HepG2 (cell line): ENCODE measurements at regions not wholly inside any gene's neighbourhood (a gene's known extent, or its start where the extent isn't known, plus 50 kb on each side); places are given as distances from the start of the nearest gene placed in this dataset.

Experiments used
- ATAD3A ChIP-seq: sonication (generic); formaldehyde crosslinking; IDR thresholded peaks from 2 replicates; pipeline ENCODE4 v1.4.0; 2020; ENCODE audit warnings: missing genetic modification reagents
- ATF7-NPFF ChIP-seq: sonication (generic); formaldehyde crosslinking; IDR thresholded peaks from 2 replicates; pipeline ENCODE4 v1.8.1; 2023; ENCODE audit warnings: mild to moderate bottlenecking, low read depth, missing genetic modification reagents, moderate library complexity
- CENPT ChIP-seq: sonication (generic); formaldehyde crosslinking; IDR thresholded peaks from 2 replicates; pipeline ENCODE4 v1.8.0; 2022; ENCODE audit warnings: low read depth, mild to moderate bottlenecking, moderate library complexity, missing genetic modification reagents
- FOSL2 ChIP-seq: sonication (generic); formaldehyde crosslinking; IDR thresholded peaks from 2 replicates; pipeline ENCODE4 v1.4.0; 2020; ENCODE audit warnings: missing genetic modification reagents
- IKZF1 ChIP-seq: fragments of 450-650 bp; IDR thresholded peaks from 2 replicates; pipeline ENCODE4 v1.7.1; 2016
- KDM6A ChIP-seq: IDR thresholded peaks from 2 replicates; pipeline ENCODE4 v1.6.1; 2016; ENCODE audit warnings: low read depth
- MAZ ChIP-seq, 2 experiments: sonication (generic) in 1 of 2; formaldehyde crosslinking in 1 of 2; IDR thresholded peaks; 2 replicates each; pipeline versions ENCODE4 v1.5.0 to v1.6.1; 2012 to 2020; ENCODE audit warnings: low read depth in 2 of 2, mild to moderate bottlenecking in 2 of 2, borderline replicate concordance in 1 of 2, improper control_type of control experiment in 1 of 2, low read length in 1 of 2, missing genetic modification reagents in 1 of 2, moderate library complexity in 1 of 2
- MYNN ChIP-seq: sonication (generic); formaldehyde crosslinking; IDR thresholded peaks from 2 replicates; pipeline ENCODE4 v1.4.0; 2020; ENCODE audit warnings: mild to moderate bottlenecking, low read depth, missing genetic modification reagents
- NONO ChIP-seq, 2 experiments: fragments of 450-650 bp in 1 of 2; sonication (generic) in 1 of 2; formaldehyde crosslinking in 1 of 2; IDR thresholded peaks in 1 of 2; conservative IDR thresholded peaks in 1 of 2; 2 replicates each; pipeline versions ENCODE4 v1.6.1 to v1.8.0; 2017 to 2022; ENCODE audit warnings: mild to moderate bottlenecking in 1 of 2, missing genetic modification reagents in 1 of 2, moderate library complexity in 1 of 2
- PHF21A ChIP-seq: sonication (generic); formaldehyde crosslinking; IDR thresholded peaks from 2 replicates; pipeline ENCODE4 v1.5.0; 2020; ENCODE audit warnings: mild to moderate bottlenecking, missing genetic modification reagents
- PRDM10 ChIP-seq: sonication (generic); formaldehyde crosslinking; IDR thresholded peaks from 2 replicates; pipeline ENCODE4 v1.4.0; 2020; ENCODE audit warnings: low read depth, missing genetic modification reagents
- SIN3A ChIP-seq: IDR thresholded peaks from 2 replicates; pipeline ENCODE4 v1.6.1; 2011; ENCODE audit warnings: low read depth, mild to moderate bottlenecking, control low read depth, low read length, borderline replicate concordance
- SMAD3 ChIP-seq: sonication (generic); formaldehyde crosslinking; IDR thresholded peaks from 2 replicates; pipeline ENCODE4 v1.4.0; 2020; ENCODE audit warnings: missing genetic modification reagents
- TEAD2 ChIP-seq: sonication (generic); formaldehyde crosslinking; IDR thresholded peaks from 2 replicates; pipeline ENCODE4 v1.9.0; 2021; ENCODE audit warnings: missing genetic modification reagents
- THAP11 ChIP-seq: IDR thresholded peaks from 2 replicates; pipeline ENCODE4 v1.6.1; 2016; ENCODE audit warnings: missing biosample characterization, missing genetic modification reagents
- ZNF513 ChIP-seq: sonication (generic); formaldehyde crosslinking; conservative IDR thresholded peaks from 2 replicates; pipeline ENCODE4 v1.5.0; 2020; ENCODE audit warnings: missing genetic modification reagents
- ZNF660 ChIP-seq: sonication (generic); formaldehyde crosslinking; IDR thresholded peaks from 2 replicates; pipeline ENCODE4 v1.5.1; 2020; ENCODE audit warnings: mild to moderate bottlenecking, low read depth, missing genetic modification reagents, borderline replicate concordance
- TF ChIP-seq, protein P1 (sequence below): sonication (generic); formaldehyde crosslinking; IDR thresholded peaks from 2 replicates; pipeline ENCODE4 v1.9.0; 2021; ENCODE audit warnings: mild to moderate bottlenecking, missing genetic modification reagents

DNA sequence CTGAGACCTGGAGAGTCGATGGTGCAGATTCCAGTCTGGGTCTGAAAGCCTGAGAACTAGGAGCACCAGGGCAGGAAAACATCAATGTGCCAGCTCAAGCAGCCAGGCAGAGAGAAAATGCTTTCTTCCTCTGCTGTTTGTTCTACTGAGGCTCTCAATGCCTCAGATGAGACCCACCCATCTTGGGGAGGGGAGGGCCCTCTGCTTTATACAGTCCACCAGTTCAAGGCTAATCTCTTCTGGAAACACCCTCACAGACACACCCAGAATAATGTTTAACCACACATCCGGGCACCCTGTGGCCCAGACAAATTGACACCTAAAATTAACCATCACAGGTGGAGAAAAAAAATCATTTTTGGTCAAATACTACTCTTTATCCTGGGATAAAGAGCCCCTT lies 89.3 kb upstream of the SLC22A23 start (continued):
- TF ChIP-seq PRDM10 (CRISPR knock-in tag) = no peak
- no peak for TF ChIP-seq NONO (IDR thresholded peaks at IDR 0.05)
- TF ChIP-seq NONO (CRISPR knock-in tag; conservative IDR thresholded peaks at IDR 0.05) = no peak
- no peak for TF ChIP-seq FOSL2 (CRISPR knock-in tag)
- no peak for TF ChIP-seq SIN3A
- TF ChIP-seq PHF21A (CRISPR knock-in tag) = no peak
- TF ChIP-seq ATAD3A (CRISPR knock-in tag) = no peak
- TF ChIP-seq THAP11 (CRISPR knock-in tag) = no peak
- no peak for TF ChIP-seq ATF7-NPFF (CRISPR knock-in tag)
- no peak for TF ChIP-seq KDM6A
- no peak for TF ChIP-seq IKZF1
- TF ChIP-seq MYNN (CRISPR knock-in tag) = no peak
- TF ChIP-seq ZNF660 (CRISPR knock-in tag) = no peak
- no peak for TF ChIP-seq SMAD3 (CRISPR knock-in tag)
- TF ChIP-seq TEAD2 (CRISPR knock-in tag) = no peak
- TF ChIP-seq, protein P1, sequence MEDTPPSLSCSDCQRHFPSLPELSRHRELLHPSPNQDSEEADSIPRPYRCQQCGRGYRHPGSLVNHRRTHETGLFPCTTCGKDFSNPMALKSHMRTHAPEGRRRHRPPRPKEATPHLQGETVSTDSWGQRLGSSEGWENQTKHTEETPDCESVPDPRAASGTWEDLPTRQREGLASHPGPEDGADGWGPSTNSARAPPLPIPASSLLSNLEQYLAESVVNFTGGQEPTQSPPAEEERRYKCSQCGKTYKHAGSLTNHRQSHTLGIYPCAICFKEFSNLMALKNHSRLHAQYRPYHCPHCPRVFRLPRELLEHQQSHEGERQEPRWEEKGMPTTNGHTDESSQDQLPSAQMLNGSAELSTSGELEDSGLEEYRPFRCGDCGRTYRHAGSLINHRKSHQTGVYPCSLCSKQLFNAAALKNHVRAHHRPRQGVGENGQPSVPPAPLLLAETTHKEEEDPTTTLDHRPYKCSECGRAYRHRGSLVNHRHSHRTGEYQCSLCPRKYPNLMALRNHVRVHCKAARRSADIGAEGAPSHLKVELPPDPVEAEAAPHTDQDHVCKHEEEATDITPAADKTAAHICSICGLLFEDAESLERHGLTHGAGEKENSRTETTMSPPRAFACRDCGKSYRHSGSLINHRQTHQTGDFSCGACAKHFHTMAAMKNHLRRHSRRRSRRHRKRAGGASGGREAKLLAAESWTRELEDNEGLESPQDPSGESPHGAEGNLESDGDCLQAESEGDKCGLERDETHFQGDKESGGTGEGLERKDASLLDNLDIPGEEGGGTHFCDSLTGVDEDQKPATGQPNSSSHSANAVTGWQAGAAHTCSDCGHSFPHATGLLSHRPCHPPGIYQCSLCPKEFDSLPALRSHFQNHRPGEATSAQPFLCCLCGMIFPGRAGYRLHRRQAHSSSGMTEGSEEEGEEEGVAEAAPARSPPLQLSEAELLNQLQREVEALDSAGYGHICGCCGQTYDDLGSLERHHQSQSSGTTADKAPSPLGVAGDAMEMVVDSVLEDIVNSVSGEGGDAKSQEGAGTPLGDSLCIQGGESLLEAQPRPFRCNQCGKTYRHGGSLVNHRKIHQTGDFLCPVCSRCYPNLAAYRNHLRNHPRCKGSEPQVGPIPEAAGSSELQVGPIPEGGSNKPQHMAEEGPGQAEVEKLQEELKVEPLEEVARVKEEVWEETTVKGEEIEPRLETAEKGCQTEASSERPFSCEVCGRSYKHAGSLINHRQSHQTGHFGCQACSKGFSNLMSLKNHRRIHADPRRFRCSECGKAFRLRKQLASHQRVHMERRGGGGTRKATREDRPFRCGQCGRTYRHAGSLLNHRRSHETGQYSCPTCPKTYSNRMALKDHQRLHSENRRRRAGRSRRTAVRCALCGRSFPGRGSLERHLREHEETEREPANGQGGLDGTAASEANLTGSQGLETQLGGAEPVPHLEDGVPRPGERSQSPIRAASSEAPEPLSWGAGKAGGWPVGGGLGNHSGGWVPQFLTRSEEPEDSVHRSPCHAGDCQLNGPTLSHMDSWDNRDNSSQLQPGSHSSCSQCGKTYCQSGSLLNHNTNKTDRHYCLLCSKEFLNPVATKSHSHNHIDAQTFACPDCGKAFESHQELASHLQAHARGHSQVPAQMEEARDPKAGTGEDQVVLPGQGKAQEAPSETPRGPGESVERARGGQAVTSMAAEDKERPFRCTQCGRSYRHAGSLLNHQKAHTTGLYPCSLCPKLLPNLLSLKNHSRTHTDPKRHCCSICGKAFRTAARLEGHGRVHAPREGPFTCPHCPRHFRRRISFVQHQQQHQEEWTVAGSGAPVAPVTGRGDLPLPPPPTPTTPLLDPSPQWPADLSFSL (CRISPR knock-in tag) = no peak
- no peak for TF ChIP-seq CENPT (CRISPR knock-in tag)
- no peak for TF ChIP-seq ZNF513
- TF ChIP-seq MAZ (IDR thresholded peaks at IDR 0.05; ENCODE audit: borderline replicate concordance, low read depth, low read length) = no peak
- TF ChIP-seq MAZ (CRISPR knock-in tag; IDR thresholded peaks at IDR 0.05; ENCODE audit: low read depth) = no peak
